Aorta (tissue), 5 donors: ENCODE measurements at regions not wholly inside any gene's neighbourhood (a gene's known extent, or its start where the extent isn't known, plus 50 kb on each side); places are given as distances from the start of the nearest gene placed in this dataset.
A peak's percentile ranks its signal among the peaks of the same experiment; 100 is the strongest.

ENCODE experiments used
- ATAC-seq: fragments of 200-7000 bp; cut with Tn5 transposase; one replicate; pipeline ENCODE4 v1.9.1; 2022; ENCODE audit warnings: moderate library complexity; ENCODE audit not compliant: low FRiP score
- DNase-seq, 2 donors: peaks; one replicate each; pipeline ENCODE4 v3.0.0-alpha.2; 2020
- H3K27ac ChIP-seq, 2 donors: one replicate each; pipeline ENCODE4 v1.5.1; 2013; ENCODE audit warnings: low read length in 2 of 2, mild to moderate bottlenecking in 2 of 2, moderate library complexity in 2 of 2, control low read depth in 1 of 2, inconsistent platforms in 1 of 2, low read depth in 1 of 2
- H3K27me3 ChIP-seq, 2 donors: one replicate each; pipeline ENCODE4 v1.6.1; 2013; ENCODE audit warnings: control low read depth in 1 of 2, low read length in 1 of 2, mild to moderate bottlenecking in 1 of 2, moderate library complexity in 1 of 2; ENCODE audit not compliant: insufficient read depth in 2 of 2, control insufficient read depth in 1 of 2
- H3K36me3 ChIP-seq, 2 donors: one replicate each; pipeline ENCODE4 v1.6.1; 2013; ENCODE audit warnings: control low read depth in 1 of 2, low read length in 1 of 2, mild to moderate bottlenecking in 1 of 2; ENCODE audit not compliant: insufficient read depth in 2 of 2, control insufficient read depth in 1 of 2
- H3K4me1 ChIP-seq, 2 donors: one replicate each; pipeline ENCODE4 v1.6.1; 2013; ENCODE audit warnings: low read length in 2 of 2, control low read depth in 1 of 2, mild to moderate bottlenecking in 1 of 2, moderate library complexity in 1 of 2; ENCODE audit not compliant: insufficient read depth in 2 of 2, control insufficient read depth in 1 of 2
- H3K4me3 ChIP-seq, 2 donors: one replicate each; pipeline ENCODE4 v1.5.1; 2013; ENCODE audit warnings: low read length in 2 of 2, control low read depth in 1 of 2, mild to moderate bottlenecking in 1 of 2
- H3K9me3 ChIP-seq: one replicate; pipeline ENCODE4 v1.6.1; 2013; ENCODE audit warnings: mild to moderate bottlenecking, low read length; ENCODE audit not compliant: control insufficient read depth
- WGBS, 2 donors: extraction: QIAGEN DNeasy Blood & Tissue Kit; methylation state at CpG; one replicate each; pipeline ENCODE4 v1.1.7; 2013; 5-methylcytosine and 5-hydroxymethylcytosine counted together
- intact Hi-C, 2 donors: fragments of 100-400 bp; cut with DNase I; formaldehyde crosslinking; loops; one replicate each; pipeline versions ENCODE4 v1.14.2 to v1.15.0; 2022
- donor health status: healthy with polysubstance abuse.
- donor health status: Bipolar disorder and iron deficiency.
- donor health status: DM: no; HTN: no; CAD: no.
- donor health status: DM: no; HTN: no; CAD: no.
- donor health status: DM: yes; HTN: yes; CAD: no.

- WGBS, 2 donors: 74 to 77% methylated on average over 7 of the region's 7 CpGs
These were observed 214.4 kb upstream of the S1PR3 start for GRCh38 chr9:88776717-88777497.

GRCh38 chr9:88777498-88778312 is 213.6 kb upstream of the S1PR3 start:
- no peak overlapping the region for H3K27ac ChIP-seq
- no peaks in the 10 kb centered on the region for H3K27me3 ChIP-seq
- H3K4me3 ChIP-seq: no peak overlapping the region
- no peaks in the 10 kb centered on the region for H3K9me3 ChIP-seq
- ATAC-seq (no peak), DNase-seq (peak in 1 of 2 donors; percentile 60)
- 70 to 74% methylated on average over 12 of the region's 12 CpGs for WGBS, 2 donors
- peaks cover 5 to 7% of the 10 kb centered on the region in 2 donors for H3K4me1 ChIP-seq
- intact Hi-C loops: loop anchor here (5.0 to 10.0 kb wide), 2 partner anchors 123 to 215 kb away; partner anchors contain the start of gene S1PR3 (in 2 of the 2)
- H3K36me3 ChIP-seq: no peaks in the 10 kb centered on the region

More at GRCh38 chr9:88776717-88777497, 214.4 kb upstream of the S1PR3 start:
- Histone ChIP-seq H3K4me1 (peaks cover 5 to 7% of the 10 kb centered on the region in 2 donors), H3K9me3 (no peaks in the 10 kb centered on the region), H3K36me3 (no peaks in the 10 kb centered on the region), H3K4me3 (no peak overlapping the region), H3K27me3 (no peaks in the 10 kb centered on the region), H3K27ac (peak overlapping the region in 1 of 2 donors; percentile 64)
- DNase-seq (no peak), ATAC-seq (no peak)
- intact Hi-C loops: loop anchor here (5.0 to 10.0 kb wide), 2 partner anchors 122 to 215 kb away; partner anchors contain the start of gene S1PR3 (in 2 of the 2)

GRCh38 chr9:88781628-88782391 is 209.5 kb upstream of the S1PR3 start:
- 30 to 34% methylated on average over 7 of the region's 7 CpGs for WGBS, 2 donors
- no peak for DNase-seq

DNA sequence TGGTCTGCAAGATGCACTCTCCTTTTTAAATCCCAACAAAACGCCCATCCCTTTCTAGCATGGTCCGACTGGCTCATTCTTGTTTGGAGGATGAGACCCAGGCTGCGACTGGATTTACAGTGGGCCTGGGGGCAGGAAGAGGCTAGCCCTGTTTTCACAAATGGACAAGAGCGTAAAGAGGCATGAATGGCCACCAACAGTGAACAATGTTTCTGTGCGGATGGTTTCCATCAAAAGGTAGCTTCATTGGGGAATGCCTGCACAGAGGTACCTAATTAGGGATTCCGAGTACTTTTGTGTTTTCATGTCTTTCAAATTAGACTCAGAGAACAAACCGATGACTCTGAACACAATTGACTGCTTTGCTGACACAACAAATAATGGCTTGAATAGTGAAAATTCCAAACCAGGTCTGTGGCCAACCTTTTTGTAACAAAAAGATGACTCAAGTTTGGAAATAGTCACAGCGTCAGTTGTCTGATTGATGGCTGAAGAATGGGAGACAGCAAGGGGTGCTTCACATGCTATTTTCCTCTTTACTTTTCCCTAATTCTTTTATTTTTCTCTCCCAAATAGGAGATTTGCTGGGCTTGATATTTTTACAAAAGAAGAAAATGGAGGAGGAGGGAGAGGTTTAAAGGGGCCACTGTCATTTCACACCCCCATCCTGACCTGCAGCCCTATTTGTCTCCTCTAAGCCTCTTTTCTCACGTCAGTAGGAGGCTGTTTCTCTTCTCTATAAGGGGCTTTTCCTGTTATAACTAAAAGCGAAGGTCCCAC is 208.1 kb upstream of the S1PR3 start:
- ATAC-seq: no peak
- intact Hi-C loops: no loop called here

More at GRCh38 chr9:88781628-88782391, 209.5 kb upstream of the S1PR3 start:
- Histone ChIP-seq H3K36me3 (no peaks in the 10 kb centered on the region), H3K4me1 (peaks cover 2 to 7% of the 10 kb centered on the region in 2 donors), H3K9me3 (no peaks in the 10 kb centered on the region), H3K27ac (peak overlapping the region in 1 of 2 donors; percentile 5), H3K27me3 (no peaks in the 10 kb centered on the region), H3K4me3 (no peak overlapping the region)
- peak; percentile 72 for ATAC-seq
- intact Hi-C loops: no loop called here

GRCh38 chr9:88783711-88784083 is 207.6 kb upstream of the S1PR3 start:
- Histone ChIP-seq H3K36me3 (no peaks in the 10 kb centered on the region), H3K27ac (no peak overlapping the region), H3K4me3 (no peak overlapping the region), H3K4me1 (peaks cover 0 to 3% of the 10 kb centered on the region in 2 donors), H3K27me3 (no peaks in the 10 kb centered on the region), H3K9me3 (no peaks in the 10 kb centered on the region)
- ATAC-seq: no peak
- WGBS, 2 donors: 91 to 96% methylated on average over 4 of the region's 4 CpGs
- no peak for DNase-seq
- intact Hi-C loops: no loop called here

More for the DNA sequence above, 208.1 kb upstream of the S1PR3 start:
- no peaks in the 10 kb centered on the region for H3K27me3 ChIP-seq
- WGBS, 2 donors: 95 to 96% methylated on average over 10 of the region's 10 CpGs
- DNase-seq: no peak
- H3K4me1 ChIP-seq: peaks cover 0 to 3% of the 10 kb centered on the region in 2 donors
- H3K27ac ChIP-seq: no peak overlapping the region
- H3K4me3 ChIP-seq: no peak overlapping the region
- H3K36me3 ChIP-seq: no peaks in the 10 kb centered on the region
- no peaks in the 10 kb centered on the region for H3K9me3 ChIP-seq

DNA sequence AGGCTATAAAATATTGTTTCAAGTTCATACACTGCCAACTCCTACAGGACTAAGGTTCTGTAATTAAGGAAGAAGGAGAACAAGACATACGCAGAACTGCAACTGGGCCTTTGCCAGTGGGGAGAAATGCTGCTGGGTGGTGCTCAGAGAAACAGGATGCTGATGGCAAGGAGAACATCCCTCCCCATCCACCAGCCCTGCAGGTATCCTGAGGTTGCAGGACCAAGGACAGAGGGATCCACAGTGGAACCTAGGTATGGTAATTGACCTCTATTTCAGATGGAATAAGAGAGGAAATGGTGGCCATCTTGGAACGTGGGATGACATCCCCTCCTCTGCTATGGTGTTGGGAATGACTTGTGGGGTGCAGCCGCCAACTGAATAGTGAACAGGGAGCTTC is 206.3 kb upstream of the S1PR3 start:
- Histone ChIP-seq H3K9me3 (no peaks in the 10 kb centered on the region), H3K27me3 (no peaks in the 10 kb centered on the region), H3K4me1 (peaks cover 0 to 3% of the 10 kb centered on the region in 2 donors), H3K27ac (no peak overlapping the region), H3K4me3 (no peak overlapping the region), H3K36me3 (no peaks in the 10 kb centered on the region)
- intact Hi-C loops: no loop called here
- 86 to 88% methylated on average over 3 of the region's 3 CpGs for WGBS, 2 donors
- ATAC-seq: no peak
- no peak for DNase-seq

DNA sequence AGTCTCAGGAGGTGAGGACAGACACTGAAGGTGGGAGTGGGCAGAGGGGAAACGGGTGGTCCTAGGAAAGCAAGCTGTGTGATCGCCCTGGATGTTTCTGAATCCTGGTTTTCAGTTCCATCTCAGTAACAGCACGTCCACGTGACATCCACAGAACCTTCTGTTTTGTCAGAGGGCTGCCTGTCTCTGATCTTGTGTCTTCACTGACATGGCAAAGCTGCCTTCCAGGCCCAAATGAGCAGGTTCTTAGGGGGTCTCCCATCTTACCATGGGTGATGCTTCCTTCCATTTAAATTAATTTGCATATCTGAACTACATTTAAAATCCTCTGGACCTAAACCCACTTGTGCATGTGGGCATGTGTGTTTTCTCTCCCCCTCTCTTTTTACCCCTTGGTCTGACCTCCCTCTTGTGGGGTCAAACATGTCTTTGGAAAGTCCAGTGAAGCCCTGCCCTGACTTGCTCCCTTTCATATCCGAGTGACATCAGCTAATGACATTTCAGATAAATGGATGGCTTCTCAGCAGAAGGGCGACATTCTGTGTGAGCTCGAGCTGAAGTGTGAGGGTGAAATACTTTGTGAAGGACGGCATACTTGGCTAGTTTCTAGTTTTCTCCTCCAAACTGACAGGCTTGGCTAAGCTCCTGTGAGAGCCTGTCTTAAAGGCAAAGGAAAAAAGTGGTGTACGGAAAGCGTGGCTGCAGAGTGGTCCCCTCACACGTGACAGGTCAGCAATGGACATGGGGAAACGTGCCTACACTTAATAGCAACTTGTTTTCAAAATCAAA is 204.8 kb upstream of the S1PR3 start:
- Histone ChIP-seq H3K4me1 (peaks cover 0 to 5% of the 10 kb centered on the region in 2 donors), H3K27ac (peak overlapping the region in 1 of 2 donors; percentile 17), H3K4me3 (no peak overlapping the region), H3K9me3 (no peaks in the 10 kb centered on the region), H3K36me3 (no peaks in the 10 kb centered on the region), H3K27me3 (no peaks in the 10 kb centered on the region)
- intact Hi-C loops: no loop called here
- no peak for DNase-seq
- 26 to 29% methylated on average over 12 of the region's 12 CpGs for WGBS, 2 donors
- ATAC-seq: peak; percentile 36
